Mesothelial cell of epicardium (in vitro differentiated cells): ENCODE measurements at regions not wholly inside any gene's neighbourhood (a gene's known extent, or its start where the extent isn't known, plus 50 kb on each side); places are given as distances from the start of the nearest gene placed in this dataset.
A peak's percentile ranks its signal among the peaks of the same experiment; 100 is the strongest.
"Not testable (repeated sequence)": the region's sequence is repeated elsewhere in the genome, so short reads cannot be mapped to it uniquely, and the experiment has no call there.

Experiments
- DNase-seq, 2 experiments: peaks; one replicate each; pipeline ENCODE4 v3.0.0; 2021; ENCODE audit warnings: low spot score in 2 of 2; ENCODE audit not compliant: unreplicated experiment in 2 of 2
- H3K27ac Mint-ChIP-seq: 2 replicates; pipeline ENCODE4 v1.8.0; 2021; ENCODE audit warnings: mixed read lengths
- H3K27me3 Mint-ChIP-seq: 2 replicates; pipeline ENCODE4 v1.8.0; 2021; ENCODE audit warnings: low read depth, mixed read lengths
- H3K36me3 Mint-ChIP-seq: 2 replicates; pipeline ENCODE4 v1.8.0; 2021; ENCODE audit warnings: mixed read lengths
- H3K4me1 Mint-ChIP-seq: 2 replicates; pipeline ENCODE4 v1.8.0; 2021; ENCODE audit warnings: mixed read lengths
- H3K4me3 Mint-ChIP-seq: 2 replicates; pipeline ENCODE4 v1.8.0; 2021; ENCODE audit warnings: mild to moderate bottlenecking, moderate library complexity, mixed read lengths
- H3K9me3 Mint-ChIP-seq: 2 replicates; pipeline ENCODE4 v1.8.0; 2021; ENCODE audit warnings: mixed read lengths
- CTCF ChIP-seq: fragments of 200-600 bp; sonication (generic); IDR thresholded peaks from one replicate; pipeline ENCODE4 v1.5.0; 2021; ENCODE audit warnings: antibody characterized with exemption; ENCODE audit not compliant: unreplicated experiment

DNA sequence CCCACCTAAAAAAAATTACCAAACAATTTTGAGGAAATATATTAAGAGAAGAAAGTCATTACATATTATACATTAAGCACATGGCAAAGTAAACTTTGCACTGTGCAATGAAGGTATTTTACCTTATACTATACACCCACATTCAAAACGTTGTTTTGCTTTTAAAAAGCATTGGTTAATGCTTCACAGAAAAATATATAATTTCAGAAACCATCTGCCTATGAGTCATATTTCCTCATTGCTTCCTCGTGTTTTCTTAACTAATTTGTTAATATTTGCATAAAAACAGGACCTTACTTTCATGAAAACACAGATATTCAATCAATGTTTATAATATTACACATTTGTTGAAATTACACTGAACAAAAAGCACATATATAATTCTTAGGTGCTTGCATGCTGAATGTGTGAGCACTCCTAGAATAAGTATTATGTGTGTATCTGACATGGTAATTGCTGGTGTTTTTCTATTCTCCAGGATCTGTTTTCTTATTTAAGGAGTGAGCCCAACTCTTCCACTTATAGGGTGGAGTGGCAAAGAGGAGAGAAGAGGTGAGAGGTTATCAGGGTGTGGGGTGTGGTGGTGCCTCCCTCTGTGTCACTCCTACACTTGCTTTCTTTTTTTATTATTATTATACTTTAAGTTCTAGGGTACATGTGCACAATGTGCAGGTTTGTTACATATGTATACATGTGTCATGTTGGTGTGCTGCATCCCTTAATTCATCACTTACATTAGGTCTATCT is 95.1 kb upstream of the IQCM start:
- Mint-ChIP-seq H3K36me3 (no peaks in the 10 kb centered on the region), H3K27ac (peak overlapping the region; percentile 82), H3K4me1 (peaks cover 59% of the 10 kb centered on the region), H3K27me3 (no peaks in the 10 kb centered on the region), H3K9me3 (no peaks in the 10 kb centered on the region), H3K4me3 (no peak overlapping the region)
- DNase-seq: no peak
- no peak for TF ChIP-seq CTCF

- no peak for DNase-seq
- Mint-ChIP-seq H3K4me1 (peaks cover 59% of the 10 kb centered on the region), H3K27me3 (no peaks in the 10 kb centered on the region), H3K36me3 (no peaks in the 10 kb centered on the region), H3K4me3 (no peak overlapping the region), H3K9me3 (no peaks in the 10 kb centered on the region), H3K27ac (peak overlapping the region; percentile 30)
- no peak for TF ChIP-seq CTCF
These were observed 95.7 kb upstream of the IQCM start for GRCh38 chr4:149911354-149911753.

DNA sequence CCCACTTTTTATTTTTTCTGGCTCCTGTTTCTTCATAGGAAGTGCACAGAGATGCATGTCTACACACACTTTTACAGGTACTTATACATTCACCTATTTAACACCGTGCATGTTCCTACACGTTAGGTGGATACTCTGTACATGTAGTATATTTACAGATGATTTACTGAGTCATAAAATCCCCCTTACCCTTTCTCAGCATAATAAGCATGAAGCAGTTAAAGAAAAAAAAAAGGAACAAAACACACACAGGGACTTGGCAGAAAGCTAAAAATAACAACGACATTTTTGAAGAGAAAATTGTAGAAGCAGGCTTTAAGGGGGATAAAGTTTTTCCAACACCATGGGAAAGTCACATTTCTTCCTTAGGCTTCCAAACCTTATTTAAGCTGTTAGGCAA is 96.4 kb upstream of the IQCM start:
- H3K36me3 Mint-ChIP-seq: no peaks in the 10 kb centered on the region
- peaks cover 59% of the 10 kb centered on the region for H3K4me1 Mint-ChIP-seq
- H3K27ac Mint-ChIP-seq: peak overlapping the region; percentile 35
- TF ChIP-seq CTCF: no peak
- H3K4me3 Mint-ChIP-seq: no peak overlapping the region
- no peaks in the 10 kb centered on the region for H3K27me3 Mint-ChIP-seq
- no peaks in the 10 kb centered on the region for H3K9me3 Mint-ChIP-seq
- DNase-seq: no peak

- H3K27ac Mint-ChIP-seq: no peak overlapping the region
- peaks cover 48% of the 10 kb centered on the region for H3K4me1 Mint-ChIP-seq
- peak; percentile 51 for TF ChIP-seq CTCF
- H3K9me3 Mint-ChIP-seq: no peaks in the 10 kb centered on the region
- no peak overlapping the region for H3K4me3 Mint-ChIP-seq
- H3K27me3 Mint-ChIP-seq: no peaks in the 10 kb centered on the region
- H3K36me3 Mint-ChIP-seq: no peaks in the 10 kb centered on the region
- DNase-seq: peak in 1 of 2 experiments; percentile 55
These were observed 98.8 kb upstream of the IQCM start for GRCh38 chr4:149914119-149915115.

GRCh38 chr4:149915735-149916134 is 100.1 kb upstream of the IQCM start:
- not testable (repeated sequence) for H3K36me3 Mint-ChIP-seq, DNase-seq, H3K9me3 Mint-ChIP-seq, H3K4me3 Mint-ChIP-seq, H3K27me3 Mint-ChIP-seq, H3K27ac Mint-ChIP-seq
- H3K4me1 Mint-ChIP-seq: peaks cover 35% of the 10 kb centered on the region

GRCh38 chr4:149923736-149924135 is 108.1 kb upstream of the IQCM start:
- no peaks in the 10 kb centered on the region for H3K27me3 Mint-ChIP-seq
- H3K4me1 Mint-ChIP-seq: no peaks in the 10 kb centered on the region
- H3K36me3 Mint-ChIP-seq: no peaks in the 10 kb centered on the region

More at GRCh38 chr4:149923736-149924135, 108.1 kb upstream of the IQCM start:
- no peak for TF ChIP-seq CTCF
- H3K27ac Mint-ChIP-seq: no peak overlapping the region
- H3K9me3 Mint-ChIP-seq: peaks cover 4% of the 10 kb centered on the region
- DNase-seq: no peak
- H3K4me3 Mint-ChIP-seq: no peak overlapping the region
